DOHH2 (cell line): ENCODE measurements at regions not wholly inside any gene's neighbourhood (a gene's known extent, or its start where the extent isn't known, plus 50 kb on each side); places are given as distances from the start of the nearest gene placed in this dataset.
"Not testable (repeated sequence)": the region's sequence is repeated elsewhere in the genome, so short reads cannot be mapped to it uniquely, and the experiment has no call there.

Experiments used
- H3F3A ChIP-seq: fragments of 200-600 bp; sonication (generic), shearing (Covaris generic); 2 replicates; pipeline ENCODE4 v1.6.0; 2016; ENCODE audit warnings: antibody characterized with exemption, mild to moderate bottlenecking; ENCODE audit not compliant: control insufficient read depth, insufficient read depth
- H3K27ac ChIP-seq: fragments of 200-600 bp; sonication (generic); 2 replicates; pipeline ENCODE4 v1.5.1; 2014; ENCODE audit warnings: low read depth, mild to moderate bottlenecking, low read length, moderate library complexity
- H3K27me3 ChIP-seq: fragments of 200-600 bp; sonication (generic); 2 replicates; pipeline ENCODE4 v1.6.1; 2014; ENCODE audit warnings: mild to moderate bottlenecking, low read length, mixed read lengths; ENCODE audit not compliant: control insufficient read depth
- H3K36me3 ChIP-seq: fragments of 200-600 bp; sonication (generic); 2 replicates; pipeline ENCODE4 v1.6.1; 2014; ENCODE audit warnings: mild to moderate bottlenecking, low read length, moderate library complexity, mixed read lengths; ENCODE audit not compliant: control insufficient read depth
- H3K4me1 ChIP-seq: fragments of 200-600 bp; sonication (generic); 2 replicates; pipeline ENCODE4 v1.6.1; 2014; ENCODE audit warnings: mild to moderate bottlenecking, low read length, mixed read lengths; ENCODE audit not compliant: control insufficient read depth
- H3K4me2 ChIP-seq: fragments of 200-600 bp; sonication (generic); 2 replicates; pipeline ENCODE4 v1.6.0; 2014; ENCODE audit warnings: mild to moderate bottlenecking, low read length, moderate library complexity
- H3K4me3 ChIP-seq: fragments of 200-600 bp; sonication (generic); 2 replicates; pipeline ENCODE4 v1.5.1; 2014; ENCODE audit warnings: mild to moderate bottlenecking, low read length, mixed read lengths
- H3K79me2 ChIP-seq: fragments of 200-600 bp; sonication (generic); 2 replicates; pipeline ENCODE4 v1.6.1; 2014; ENCODE audit warnings: mild to moderate bottlenecking, low read length, mixed read lengths; ENCODE audit not compliant: control insufficient read depth
- H3K9me2 ChIP-seq: fragments of 200-600 bp; sonication (generic); replicated peaks from 2 replicates; pipeline ENCODE4 v1.6.1; 2014; ENCODE audit warnings: mild to moderate bottlenecking, low read length, mixed read lengths; ENCODE audit not compliant: control insufficient read depth
- H3K9me3 ChIP-seq: fragments of 200-600 bp; sonication (generic); 2 replicates; pipeline ENCODE4 v1.6.1; 2014; ENCODE audit warnings: antibody characterized with exemption, low read length, mixed read lengths; ENCODE audit not compliant: control insufficient read depth, insufficient read depth
- H4K20me1 ChIP-seq: fragments of 200-600 bp; sonication (generic); 2 replicates; pipeline ENCODE4 v1.6.0; 2014; ENCODE audit warnings: low read depth, mild to moderate bottlenecking, antibody characterized with exemption, low read length, moderate library complexity; ENCODE audit not compliant: control insufficient read depth, insufficient read depth
- CTCF ChIP-seq: fragments of 200-600 bp; sonication (generic); IDR thresholded peaks from one replicate; pipeline ENCODE4 v1.5.1; 2014; ENCODE audit warnings: antibody characterized with exemption, mild to moderate bottlenecking, low read depth, low read length; ENCODE audit not compliant: poor library complexity, severe bottlenecking
- EZH2phosphoT487 ChIP-seq: fragments of 200-600 bp; sonication (generic); IDR thresholded peaks from 2 replicates; pipeline ENCODE4 v1.6.1; 2017; ENCODE audit warnings: borderline replicate concordance, mild to moderate bottlenecking, antibody characterized with exemption, low read length, moderate library complexity, mixed read lengths

GRCh38 chr19:27419217-27419616 lies 1793.7 kb downstream of the UQCRFS1 start:
- H3K27ac ChIP-seq, H3K9me2 ChIP-seq, H3K4me2 ChIP-seq, H4K20me1 ChIP-seq, H3K9me3 ChIP-seq, H3K79me2 ChIP-seq, H3F3A ChIP-seq, H3K4me1 ChIP-seq, H3K27me3 ChIP-seq, H3K36me3 ChIP-seq, H3K4me3 ChIP-seq: not testable (repeated sequence)

GRCh38 chr19:27393591-27393990 lies 1819.4 kb downstream of the UQCRFS1 start:
- H3K79me2 ChIP-seq = no peaks in the 10 kb centered on the region
- H3K27me3 ChIP-seq = no peaks in the 10 kb centered on the region
- H3K36me3 ChIP-seq = no peaks in the 10 kb centered on the region
- H3K9me2 ChIP-seq = no peaks in the 10 kb centered on the region
- TF ChIP-seq CTCF (no peak), EZH2phosphoT487 (no peak)
- H3K4me1 ChIP-seq = no peaks in the 10 kb centered on the region
- H4K20me1 ChIP-seq = no peaks in the 10 kb centered on the region
- H3K9me3 ChIP-seq = peaks cover 36% of the 10 kb centered on the region; the same call in 1 of the 2 replicates
- H3K4me2 ChIP-seq = no peak overlapping the region
- no peak overlapping the region for H3K4me3 ChIP-seq
- no peaks in the 10 kb centered on the region for H3F3A ChIP-seq
- no peak overlapping the region for H3K27ac ChIP-seq

GRCh38 chr19:27392027-27392632 lies 1820.8 kb downstream of the UQCRFS1 start:
- Histone ChIP-seq H3K4me3 (no peak overlapping the region), H3K4me2 (no peak overlapping the region), H3K9me3 (peaks cover 37% of the 10 kb centered on the region; the same call in 1 of the 2 replicates), H3K79me2 (no peaks in the 10 kb centered on the region), H3K36me3 (no peaks in the 10 kb centered on the region), H3K4me1 (no peaks in the 10 kb centered on the region), H3K27ac (no peak overlapping the region), H3F3A (no peaks in the 10 kb centered on the region), H3K9me2 (no peaks in the 10 kb centered on the region), H4K20me1 (no peaks in the 10 kb centered on the region), H3K27me3 (no peaks in the 10 kb centered on the region)
- TF ChIP-seq EZH2phosphoT487 = no peak
- no peak for TF ChIP-seq CTCF

- H3K9me3 ChIP-seq, H3K27ac ChIP-seq, H3K4me3 ChIP-seq, H4K20me1 ChIP-seq, H3F3A ChIP-seq, H3K79me2 ChIP-seq, H3K9me2 ChIP-seq, H3K36me3 ChIP-seq, H3K4me1 ChIP-seq, H3K4me2 ChIP-seq, H3K27me3 ChIP-seq: not testable (repeated sequence)
These were observed 1833.6 kb downstream of the UQCRFS1 start for GRCh38 chr19:27379306-27379705.

GRCh38 chr19:27369603-27370002 lies 1843.3 kb downstream of the UQCRFS1 start:
- not testable (repeated sequence) for H3K36me3 ChIP-seq, H3K27ac ChIP-seq

GRCh38 chr19:27362438-27362837 lies 1850.5 kb downstream of the UQCRFS1 start:
- H3K36me3 ChIP-seq, H3K27ac ChIP-seq, H3K4me1 ChIP-seq, H3K4me3 ChIP-seq, H3K9me2 ChIP-seq, H3K79me2 ChIP-seq, H4K20me1 ChIP-seq, H3F3A ChIP-seq, H3K4me2 ChIP-seq, H3K27me3 ChIP-seq: not testable (repeated sequence)
- H3K9me3 ChIP-seq = peaks cover 33% of the 10 kb centered on the region; the same call in 1 of the 2 replicates

More at GRCh38 chr19:27369603-27370002, 1843.3 kb downstream of the UQCRFS1 start:
- not testable (repeated sequence) for H3K9me2 ChIP-seq, H3K4me3 ChIP-seq, H3K79me2 ChIP-seq, H3F3A ChIP-seq, H3K27me3 ChIP-seq, H4K20me1 ChIP-seq, H3K4me1 ChIP-seq, H3K4me2 ChIP-seq
- H3K9me3 ChIP-seq = peaks cover 19% of the 10 kb centered on the region; the same call in 1 of the 2 replicates
